OCI-LY3 (cell line): ENCODE measurements at regions not wholly inside any gene's neighbourhood (a gene's known extent, or its start where the extent isn't known, plus 50 kb on each side); places are given as distances from the start of the nearest gene placed in this dataset.

Experiments
- H2AFZ ChIP-seq: fragments of 200-600, 300-600 bp; shearing (Covaris generic); 2 replicates; pipeline ENCODE4 v1.6.0; 2014; ENCODE audit warnings: antibody characterized with exemption, low read depth, low read length
- H3K27ac ChIP-seq: fragments of 200-600, 300-600 bp; sonication (generic); 2 replicates; pipeline ENCODE4 v1.5.1; 2014; ENCODE audit warnings: mild to moderate bottlenecking, low read length, moderate library complexity, mixed read lengths
- H3K27me3 ChIP-seq: fragments of 200-600, 300-600 bp; sonication (generic); 2 replicates; pipeline ENCODE4 v1.6.1; 2014; ENCODE audit warnings: low read depth, low read length, mixed read lengths
- H3K36me3 ChIP-seq: fragments of 200-600, 300-600 bp; sonication (generic); replicated peaks from 2 replicates; pipeline ENCODE3; 2014; ENCODE audit warnings: low read depth, low read length, mixed read lengths
- H3K4me1 ChIP-seq: fragments of 300-600, 200-600 bp; sonication (generic); 2 replicates; pipeline ENCODE4 v1.6.1; 2014; ENCODE audit warnings: low read length, mixed read lengths
- H3K4me2 ChIP-seq: fragments of 200-600, 300-600 bp; sonication (generic); 2 replicates; pipeline ENCODE4 v1.6.1; 2014; ENCODE audit warnings: low read length, mixed read lengths
- H3K4me3 ChIP-seq: fragments of 300-600, 200-600 bp; sonication (generic); 2 replicates; pipeline ENCODE4 v1.5.1; 2014; ENCODE audit warnings: antibody characterized with exemption, mild to moderate bottlenecking, low read length, moderate library complexity
- H3K79me2 ChIP-seq: fragments of 300-600, 200-600 bp; shearing (Covaris generic); 2 replicates; pipeline ENCODE4 v1.6.1; 2014; ENCODE audit warnings: mild to moderate bottlenecking, low read length, mixed read lengths
- H3K9ac ChIP-seq: fragments of 300-600, 200-600 bp; shearing (Covaris generic); 2 replicates; pipeline ENCODE4 v1.6.0; 2014; ENCODE audit warnings: mild to moderate bottlenecking, low read length, moderate library complexity
- H3K9me3 ChIP-seq: fragments of 200-600, 300-600 bp; shearing (Covaris generic); 2 replicates; pipeline ENCODE4 v1.6.1; 2014; ENCODE audit warnings: low read length, mixed read lengths; ENCODE audit not compliant: insufficient read depth
- H4K20me1 ChIP-seq: fragments of 200-600, 300-600 bp; sonication (generic); 2 replicates; pipeline ENCODE4 v1.6.1; 2016; ENCODE audit warnings: low read length, mixed read lengths; ENCODE audit not compliant: insufficient read depth
- EZH2phosphoT487 ChIP-seq: fragments of 200-600 bp; shearing (Covaris generic); IDR thresholded peaks from 2 replicates; pipeline ENCODE4 v1.6.1; 2018; ENCODE audit warnings: antibody characterized with exemption, mixed run types, low read depth
- TF ChIP-seq, protein P1 (sequence below): fragments of 200-600, 300-600 bp; sonication (generic); IDR thresholded peaks from 2 replicates; pipeline ENCODE4 v1.5.1; 2014; ENCODE audit warnings: antibody characterized with exemption, low read length, low read depth

DNA sequence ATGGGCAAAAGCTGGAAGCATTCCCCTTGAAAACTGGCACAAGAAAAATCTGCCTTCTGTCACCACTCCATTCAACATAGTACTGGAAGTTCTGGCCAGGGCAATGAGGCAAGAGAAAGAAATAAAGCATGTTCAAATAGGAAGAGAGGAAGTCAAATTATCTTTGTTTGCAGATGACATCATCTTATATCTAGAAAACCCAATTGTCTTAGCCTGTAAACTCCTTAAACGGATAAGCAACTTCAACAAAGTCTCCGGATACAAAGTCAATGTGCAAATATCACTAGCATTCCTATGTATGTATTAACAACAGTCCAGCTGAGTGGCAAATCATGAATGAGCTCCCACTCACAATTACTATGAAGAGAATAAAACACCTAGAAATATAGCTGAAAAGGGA lies 1579.3 kb downstream of the SUCLG1 start:
- peaks cover 11% of the 10 kb centered on the region for H3K4me1 ChIP-seq
- H3K9ac ChIP-seq, result no peak overlapping the region
- H3K27ac ChIP-seq, result no peak overlapping the region
- TF ChIP-seq, protein P1, sequence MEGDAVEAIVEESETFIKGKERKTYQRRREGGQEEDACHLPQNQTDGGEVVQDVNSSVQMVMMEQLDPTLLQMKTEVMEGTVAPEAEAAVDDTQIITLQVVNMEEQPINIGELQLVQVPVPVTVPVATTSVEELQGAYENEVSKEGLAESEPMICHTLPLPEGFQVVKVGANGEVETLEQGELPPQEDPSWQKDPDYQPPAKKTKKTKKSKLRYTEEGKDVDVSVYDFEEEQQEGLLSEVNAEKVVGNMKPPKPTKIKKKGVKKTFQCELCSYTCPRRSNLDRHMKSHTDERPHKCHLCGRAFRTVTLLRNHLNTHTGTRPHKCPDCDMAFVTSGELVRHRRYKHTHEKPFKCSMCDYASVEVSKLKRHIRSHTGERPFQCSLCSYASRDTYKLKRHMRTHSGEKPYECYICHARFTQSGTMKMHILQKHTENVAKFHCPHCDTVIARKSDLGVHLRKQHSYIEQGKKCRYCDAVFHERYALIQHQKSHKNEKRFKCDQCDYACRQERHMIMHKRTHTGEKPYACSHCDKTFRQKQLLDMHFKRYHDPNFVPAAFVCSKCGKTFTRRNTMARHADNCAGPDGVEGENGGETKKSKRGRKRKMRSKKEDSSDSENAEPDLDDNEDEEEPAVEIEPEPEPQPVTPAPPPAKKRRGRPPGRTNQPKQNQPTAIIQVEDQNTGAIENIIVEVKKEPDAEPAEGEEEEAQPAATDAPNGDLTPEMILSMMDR, result no peak
- no peak for TF ChIP-seq EZH2phosphoT487
- no peak overlapping the region for H3K4me3 ChIP-seq
- H2AFZ ChIP-seq, result no peak overlapping the region
- H4K20me1 ChIP-seq, result no peaks in the 10 kb centered on the region
- H3K9me3 ChIP-seq, result no peaks in the 10 kb centered on the region
- no peaks in the 10 kb centered on the region for H3K79me2 ChIP-seq
- no peak overlapping the region for H3K4me2 ChIP-seq
- H3K27me3 ChIP-seq, result no peaks in the 10 kb centered on the region
- no peaks in the 10 kb centered on the region for H3K36me3 ChIP-seq

DNA sequence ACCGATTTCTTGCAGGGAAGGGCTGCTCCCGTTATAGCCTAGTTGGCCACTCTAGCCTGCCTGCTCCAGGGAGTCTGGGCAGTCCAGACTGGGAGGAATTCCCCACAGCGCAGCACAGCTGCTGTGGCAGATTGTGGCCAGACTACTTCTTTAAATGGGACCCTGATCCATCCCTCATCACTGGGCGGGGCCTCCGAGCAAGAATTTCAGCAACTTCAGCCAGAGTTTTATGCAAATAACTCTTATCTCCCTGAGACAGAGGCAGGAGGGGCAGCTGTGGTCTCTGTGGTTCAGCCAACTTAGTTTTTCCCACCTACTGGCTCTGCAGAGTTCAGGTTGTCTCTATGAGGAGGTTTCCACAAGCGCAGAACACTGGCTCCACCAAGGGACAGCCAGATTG lies 1583.2 kb downstream of the SUCLG1 start:
- H4K20me1 ChIP-seq, result no peaks in the 10 kb centered on the region
- no peaks in the 10 kb centered on the region for H3K27me3 ChIP-seq
- no peak overlapping the region for H2AFZ ChIP-seq
- H3K27ac ChIP-seq, result no peak overlapping the region
- H3K4me1 ChIP-seq, result peaks cover 11% of the 10 kb centered on the region
- H3K9me3 ChIP-seq, result no peaks in the 10 kb centered on the region
- TF ChIP-seq EZH2phosphoT487, result no peak
- TF ChIP-seq, protein P1, result no peak
- no peaks in the 10 kb centered on the region for H3K36me3 ChIP-seq
- H3K9ac ChIP-seq, result no peak overlapping the region
- no peaks in the 10 kb centered on the region for H3K79me2 ChIP-seq
- H3K4me3 ChIP-seq, result no peak overlapping the region
- H3K4me2 ChIP-seq, result no peak overlapping the region

DNA sequence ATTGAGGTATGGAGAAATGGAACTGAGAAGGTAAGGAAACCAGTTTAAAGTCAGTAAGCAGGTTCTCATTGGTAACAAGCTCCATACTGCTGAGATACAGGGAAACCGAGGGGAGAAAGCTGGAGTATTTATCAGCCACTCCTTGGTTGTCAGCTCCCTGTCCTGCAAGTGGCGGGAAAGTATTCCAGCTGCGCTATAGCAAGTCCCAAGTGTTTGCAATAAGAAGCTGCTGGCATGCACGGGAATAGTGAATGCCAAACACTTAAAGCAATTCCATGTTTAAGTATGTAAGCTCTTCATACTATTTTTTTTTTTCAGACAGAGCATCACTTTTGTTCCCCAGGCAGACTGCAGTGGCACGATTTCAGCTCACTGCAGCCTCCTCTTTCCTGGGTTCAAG lies 1601.1 kb downstream of the SUCLG1 start:
- Histone ChIP-seq H3K9me3 (no peaks in the 10 kb centered on the region), H3K9ac (no peak overlapping the region), H3K27ac (no peak overlapping the region), H3K4me1 (no peaks in the 10 kb centered on the region), H3K79me2 (no peaks in the 10 kb centered on the region), H3K27me3 (no peaks in the 10 kb centered on the region), H3K4me2 (no peak overlapping the region), H2AFZ (no peak overlapping the region), H3K4me3 (no peak overlapping the region), H4K20me1 (no peaks in the 10 kb centered on the region), H3K36me3 (no peaks in the 10 kb centered on the region)
- TF ChIP-seq, protein P1, result no peak
- TF ChIP-seq EZH2phosphoT487, result no peak

DNA sequence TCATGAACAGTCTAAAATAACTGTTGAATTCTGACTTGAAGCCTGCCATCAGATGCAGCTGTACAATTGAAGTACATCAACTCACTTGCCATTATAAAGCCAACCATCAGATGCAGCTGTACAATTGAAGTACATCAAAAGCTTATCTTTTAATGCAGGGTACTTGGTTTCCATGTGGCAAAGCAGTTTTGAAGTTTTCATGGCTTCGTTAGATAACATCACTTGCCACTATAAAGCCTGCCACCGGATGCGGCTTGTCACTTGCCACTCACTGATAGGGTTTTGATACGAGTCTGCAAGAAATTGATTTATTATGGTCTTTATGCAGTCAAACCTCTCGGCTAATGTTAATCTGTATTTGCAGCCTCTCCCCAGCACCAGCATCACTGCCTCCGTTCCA lies 1605.8 kb downstream of the SUCLG1 start:
- H3K27me3 ChIP-seq, result no peaks in the 10 kb centered on the region
- H3K9ac ChIP-seq, result no peak overlapping the region
- H3K27ac ChIP-seq, result no peak overlapping the region
- H4K20me1 ChIP-seq, result no peaks in the 10 kb centered on the region
- no peaks in the 10 kb centered on the region for H3K9me3 ChIP-seq
- H2AFZ ChIP-seq, result no peak overlapping the region
- TF ChIP-seq, protein P1, result no peak
- TF ChIP-seq EZH2phosphoT487, result no peak
- no peak overlapping the region for H3K4me2 ChIP-seq
- H3K4me3 ChIP-seq, result no peak overlapping the region
- H3K4me1 ChIP-seq, result no peaks in the 10 kb centered on the region
- H3K79me2 ChIP-seq, result no peaks in the 10 kb centered on the region
- no peaks in the 10 kb centered on the region for H3K36me3 ChIP-seq
